Cardiac septum (tissue), 1 donor: ENCODE measurements at regions not wholly inside any gene's neighbourhood (a gene's known extent, or its start where the extent isn't known, plus 50 kb on each side); places are given as distances from the start of the nearest gene placed in this dataset.

ENCODE experiments used
- DNase-seq: peaks from one replicate; pipeline ENCODE4 v3.0.0-alpha.2; 2020; ENCODE audit warnings: low spot score
- intact Hi-C: fragments of 100-400 bp; cut with DNase I; formaldehyde crosslinking; loops from one replicate; pipeline ENCODE4 v1.14.0; 2022
- donor health status: DM: no; HTN: no; CAD: no.

DNA sequence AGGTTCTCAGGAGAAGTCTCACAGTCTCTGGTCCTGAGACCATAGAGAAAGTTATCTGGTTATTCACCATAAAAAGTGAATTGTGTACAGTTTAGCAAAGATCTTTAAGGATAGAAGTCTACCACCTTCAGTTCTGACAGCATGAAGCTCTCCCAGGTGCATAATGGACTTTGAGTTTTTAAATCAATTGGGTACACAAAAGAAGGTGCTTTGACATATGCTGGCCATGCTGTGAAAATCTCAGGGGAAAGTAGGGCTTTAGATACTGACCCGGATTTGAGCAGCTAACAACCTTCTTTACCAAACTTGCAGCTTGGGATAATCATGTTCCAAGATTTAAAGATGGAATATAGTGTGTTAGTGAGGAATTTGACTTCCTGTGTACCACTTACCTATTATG, 264.2 kb downstream of the ZSWIM6 start:
- no peak for DNase-seq
- intact Hi-C loops: no loop called here

- DNase-seq: no peak
- intact Hi-C loops: no loop called here
These were observed 265.6 kb downstream of the ZSWIM6 start for GRCh38 chr5:61597684-61598083.

- intact Hi-C loops: no loop called here
- DNase-seq: no peak
These were observed 266.1 kb downstream of the ZSWIM6 start for GRCh38 chr5:61598126-61598525.

GRCh38 chr5:61599370-61600122, 267.5 kb downstream of the ZSWIM6 start:
- intact Hi-C loops: no loop called here
- no peak for DNase-seq

DNA sequence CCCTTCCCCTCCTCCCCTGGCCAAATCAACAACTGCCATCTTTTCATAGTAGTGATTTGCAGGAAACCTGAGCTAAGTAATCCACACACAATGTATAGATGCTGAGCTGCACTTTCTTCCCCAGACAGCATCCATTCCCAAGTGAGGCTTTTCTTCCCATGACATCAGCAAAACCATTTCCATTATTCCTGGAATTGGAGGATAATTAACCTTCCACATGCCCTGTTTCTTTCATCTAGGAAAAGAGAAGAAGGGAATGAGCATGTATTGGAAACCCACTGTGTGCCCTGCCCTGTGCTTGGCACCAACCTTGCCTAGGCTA, 268.0 kb downstream of the ZSWIM6 start:
- intact Hi-C loops: no loop called here
- no peak for DNase-seq

- no peak for DNase-seq
These were observed 269.0 kb downstream of the ZSWIM6 start for GRCh38 chr5:61600945-61601511.

DNA sequence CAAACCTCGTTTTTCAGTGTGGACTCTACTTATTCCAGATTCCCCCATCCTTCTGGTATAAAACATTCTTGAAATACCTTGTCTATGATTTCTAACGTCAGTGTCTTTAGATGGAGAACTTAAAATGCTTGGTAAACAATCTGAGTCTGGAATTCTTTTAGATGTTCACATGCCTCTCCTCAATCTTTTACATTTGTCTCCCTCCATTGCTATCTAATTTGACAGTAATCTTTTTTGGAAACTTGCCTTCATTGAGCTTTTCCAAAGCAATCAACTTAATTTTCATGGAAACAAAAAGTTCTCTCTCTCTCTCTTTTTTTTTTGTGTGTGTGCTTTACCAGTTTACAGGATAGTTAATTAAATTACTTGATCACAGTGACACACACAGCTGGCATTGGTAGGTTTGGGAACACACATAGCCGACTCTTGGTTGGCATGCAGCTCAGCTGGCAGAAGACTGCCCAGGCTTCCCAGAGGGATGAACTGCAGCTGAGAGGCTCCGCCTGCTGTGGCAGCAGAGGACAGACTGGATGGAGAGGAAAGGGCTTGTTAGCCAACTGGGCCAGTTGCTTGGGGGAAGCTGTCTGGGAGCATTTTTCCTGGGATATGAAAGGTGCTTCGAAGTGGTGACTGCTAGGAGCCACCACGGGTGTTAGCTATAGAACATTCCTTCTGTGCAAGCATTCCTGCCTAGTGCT, 271.3 kb downstream of the ZSWIM6 start:
- DNase-seq: no peak
- intact Hi-C loops: no loop called here

More at GRCh38 chr5:61600945-61601511, 269.0 kb downstream of the ZSWIM6 start:
- intact Hi-C loops: no loop called here

- intact Hi-C loops: no loop called here
- DNase-seq: no peak
These were observed 272.3 kb downstream of the ZSWIM6 start for GRCh38 chr5:61604076-61605025.

DNA sequence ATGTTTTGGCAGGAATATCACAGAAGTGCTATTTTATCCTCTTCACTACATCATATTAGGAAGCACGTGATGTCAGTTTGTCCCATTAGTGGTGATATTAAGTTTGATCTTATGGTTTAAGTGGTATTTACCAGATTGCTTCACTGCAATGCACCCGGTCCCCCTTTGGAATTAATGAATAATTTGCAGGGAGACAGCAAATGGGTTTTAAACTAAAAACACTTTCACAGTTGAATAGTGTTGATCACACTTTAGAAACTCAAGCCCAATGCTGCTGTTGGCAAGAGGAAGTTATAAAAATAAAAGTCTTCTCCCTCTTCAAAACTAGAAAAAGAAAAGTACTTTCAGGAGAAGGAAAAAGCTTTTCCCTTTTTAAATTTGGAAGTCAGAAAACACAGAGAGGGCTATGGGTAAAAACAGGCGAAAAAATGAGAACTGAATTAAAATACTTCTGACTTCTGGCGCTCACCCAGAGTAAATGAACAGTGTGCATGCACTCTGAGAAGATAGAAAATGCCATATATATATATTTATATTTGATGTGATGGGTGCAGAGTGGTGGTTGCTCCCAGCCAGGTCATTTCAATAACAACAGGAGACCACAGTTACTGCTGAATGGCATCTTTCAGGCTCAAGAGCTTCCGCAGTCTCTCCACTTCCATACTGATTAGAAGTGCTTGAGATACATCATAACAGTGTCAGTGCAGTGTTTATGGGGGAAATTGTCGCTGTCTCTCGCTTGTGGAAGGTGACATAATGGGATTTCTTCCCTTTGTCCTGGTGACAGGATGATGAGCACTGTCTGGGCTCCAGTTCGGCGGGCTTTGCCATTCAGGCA, 278.0 kb downstream of the ZSWIM6 start:
- DNase-seq: no peak
- intact Hi-C loops: no loop called here

DNA sequence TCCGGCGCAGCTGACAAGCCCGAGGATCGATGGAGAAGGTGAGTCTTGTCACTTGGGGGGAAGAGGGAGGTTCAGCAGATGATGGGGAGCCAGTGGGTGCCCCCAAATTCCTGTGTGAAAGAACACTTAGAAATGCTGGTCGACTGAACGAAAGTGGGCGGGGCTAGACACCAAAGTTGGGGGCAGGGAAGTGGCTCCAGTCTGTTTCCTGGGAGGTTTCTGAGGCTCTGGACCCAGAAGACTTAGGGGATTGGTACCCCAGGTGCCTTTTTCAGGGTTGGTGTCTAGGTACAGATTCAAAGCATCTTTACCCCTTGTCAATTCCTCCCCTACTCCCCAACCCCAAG, 278.6 kb downstream of the ZSWIM6 start:
- no peak for DNase-seq
- intact Hi-C loops: no loop called here

DNA sequence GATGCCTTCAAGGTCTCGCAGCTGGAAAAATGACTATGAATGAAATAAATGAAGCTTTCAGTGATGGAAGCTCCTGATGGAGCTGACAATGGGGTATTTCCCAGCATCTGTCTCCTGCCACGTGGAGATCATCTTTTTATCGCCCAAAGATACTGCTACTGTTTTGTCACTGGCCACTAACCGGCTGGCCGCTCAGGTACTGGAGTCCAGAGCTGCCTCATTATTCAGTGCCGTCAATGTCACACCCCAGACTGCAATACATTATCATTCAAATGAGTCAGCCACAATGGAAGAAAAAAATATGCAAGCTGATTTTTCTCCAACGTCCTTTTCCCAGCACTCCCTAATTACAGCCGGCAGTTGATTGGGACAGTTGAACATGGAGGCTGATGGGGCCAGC, 280.4 kb downstream of the ZSWIM6 start:
- intact Hi-C loops: no loop called here
- no peak for DNase-seq

- DNase-seq: no peak
- intact Hi-C loops: no loop called here
These were observed 281.6 kb downstream of the ZSWIM6 start for GRCh38 chr5:61613679-61614078.

- intact Hi-C loops: no loop called here
- no peak for DNase-seq
These were observed 282.5 kb downstream of the ZSWIM6 start for GRCh38 chr5:61614606-61615005.

- intact Hi-C loops: no loop called here
These were observed 285.0 kb downstream of the ZSWIM6 start for GRCh38 chr5:61617039-61617438.

DNA sequence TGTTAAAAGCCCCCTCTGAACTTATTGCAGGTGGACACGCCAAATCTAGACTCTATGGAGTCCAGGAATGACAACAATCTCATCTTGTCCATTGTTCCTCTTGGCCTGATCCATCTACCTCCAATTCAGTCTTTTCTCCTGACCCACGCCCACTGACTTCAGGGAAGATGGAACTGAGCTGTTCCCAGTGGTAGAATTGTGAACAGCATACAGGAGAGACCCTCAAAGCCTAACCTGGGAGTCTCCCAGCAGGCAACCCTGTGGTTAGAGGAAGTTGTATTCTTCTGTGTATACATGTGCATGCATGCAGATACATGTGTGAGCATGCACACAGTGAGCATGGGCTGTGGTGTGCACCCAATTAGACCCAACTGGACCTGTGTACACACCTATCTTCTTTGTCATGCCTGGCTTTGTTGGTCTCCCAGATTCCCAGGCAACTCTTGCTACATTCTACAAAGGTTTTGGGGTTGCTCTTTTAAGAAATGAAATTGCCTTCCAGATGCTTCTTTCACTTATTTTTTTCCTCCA, 286.0 kb downstream of the ZSWIM6 start:
- DNase-seq: no peak
- intact Hi-C loops: no loop called here

More at GRCh38 chr5:61617039-61617438, 285.0 kb downstream of the ZSWIM6 start:
- DNase-seq: no peak

GRCh38 chr5:61618577-61618976, 286.5 kb downstream of the ZSWIM6 start:
- intact Hi-C loops: no loop called here

DNA sequence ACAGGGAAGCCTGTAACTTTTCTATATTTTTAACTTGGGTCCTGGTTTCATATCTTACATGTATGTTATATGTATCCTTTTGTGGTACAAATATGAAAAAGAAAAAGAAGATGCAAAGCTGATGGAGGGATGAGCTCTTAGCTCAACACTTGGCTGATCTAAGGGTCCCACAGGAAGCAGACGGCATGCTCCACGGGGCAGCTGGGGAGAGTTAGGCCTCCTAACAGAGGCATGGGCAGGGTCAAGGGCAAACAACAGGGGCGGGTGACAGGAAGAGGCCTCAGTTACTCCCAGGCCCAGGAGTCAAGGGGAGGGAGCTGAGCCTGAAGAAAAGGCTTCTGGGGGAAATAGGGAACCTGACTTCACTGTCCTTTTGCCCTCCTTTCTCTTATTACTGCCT, 287.2 kb downstream of the ZSWIM6 start:
- no peak for DNase-seq
- intact Hi-C loops: no loop called here

More at GRCh38 chr5:61618577-61618976, 286.5 kb downstream of the ZSWIM6 start:
- DNase-seq: no peak

GRCh38 chr5:61619777-61620518, 287.9 kb downstream of the ZSWIM6 start:
- intact Hi-C loops: no loop called here
- DNase-seq: no peak
